Activated CD4-positive, alpha-beta T cell treated with anti-CD3 and anti-CD28 coated beads, Interleukin-10, Interleukin-2, amounts not matched to agents 100 ng/mL and 50 ng/mL, durations not matched to agents 16 hours and 8 hours (primary cell): ENCODE measurements at regions not wholly inside any gene's neighbourhood (a gene's known extent, or its start where the extent isn't known, plus 50 kb on each side); places are given as distances from the start of the nearest gene placed in this dataset.

Source experiments
- DNase-seq: peaks from one replicate; pipeline ENCODE4 v3.0.0-alpha.2; 2020

- peak; percentile 65 for DNase-seq
These were observed 663.7 kb upstream of the B3GAT1 start for GRCh38 chr11:135075740-135076139.

- DNase-seq: no peak
These were observed 662.5 kb upstream of the B3GAT1 start for GRCh38 chr11:135074397-135074998.

GRCh38 chr11:135073870-135074269 lies 661.8 kb upstream of the B3GAT1 start:
- no peak for DNase-seq

GRCh38 chr11:135073381-135073780 lies 661.3 kb upstream of the B3GAT1 start:
- no peak for DNase-seq

- DNase-seq: no peak
These were observed 657.8 kb upstream of the B3GAT1 start for GRCh38 chr11:135069890-135070289.

GRCh38 chr11:135069063-135069462 lies 657.0 kb upstream of the B3GAT1 start:
- no peak for DNase-seq

- no peak for DNase-seq
These were observed 651.0 kb upstream of the B3GAT1 start for GRCh38 chr11:135062994-135063393.

- DNase-seq: no peak
These were observed 649.1 kb upstream of the B3GAT1 start for GRCh38 chr11:135061166-135061565.

- no peak for DNase-seq
These were observed 634.9 kb upstream of the B3GAT1 start for GRCh38 chr11:135046986-135047385.

GRCh38 chr11:135046556-135046955 lies 634.5 kb upstream of the B3GAT1 start:
- DNase-seq: no peak

GRCh38 chr11:135043434-135043833 lies 631.4 kb upstream of the B3GAT1 start:
- no peak for DNase-seq

- DNase-seq: no peak
These were observed 625.8 kb upstream of the B3GAT1 start for GRCh38 chr11:135037828-135038227.

GRCh38 chr11:135036488-135037297 lies 624.7 kb upstream of the B3GAT1 start:
- DNase-seq: no peak

GRCh38 chr11:135035282-135035681 lies 623.2 kb upstream of the B3GAT1 start:
- DNase-seq: no peak

GRCh38 chr11:135033540-135033939 lies 621.5 kb upstream of the B3GAT1 start:
- no peak for DNase-seq

GRCh38 chr11:135031205-135031989 lies 619.4 kb upstream of the B3GAT1 start:
- no peak for DNase-seq

GRCh38 chr11:135027461-135027860 lies 615.4 kb upstream of the B3GAT1 start:
- peak; percentile 5 for DNase-seq

- DNase-seq: no peak
These were observed 611.5 kb upstream of the B3GAT1 start for GRCh38 chr11:135023499-135023898.

GRCh38 chr11:135022454-135022853 lies 610.4 kb upstream of the B3GAT1 start:
- DNase-seq: no peak

- DNase-seq: no peak
These were observed 607.9 kb upstream of the B3GAT1 start for GRCh38 chr11:135019899-135020298.

GRCh38 chr11:135019343-135019871 lies 607.4 kb upstream of the B3GAT1 start:
- DNase-seq: no peak

- DNase-seq: no peak
These were observed 605.3 kb upstream of the B3GAT1 start for GRCh38 chr11:135017296-135017695.

GRCh38 chr11:135015966-135016365 lies 603.9 kb upstream of the B3GAT1 start:
- no peak for DNase-seq
